H9 (cell line): ENCODE measurements at regions not wholly inside any gene's neighbourhood (a gene's known extent, or its start where the extent isn't known, plus 50 kb on each side); places are given as distances from the start of the nearest gene placed in this dataset.

Experiments
- DNase-seq: peaks from one replicate; pipeline ENCODE4 v3.0.0-alpha.2; 2017
- H2AFZ ChIP-seq: one replicate; pipeline ENCODE4 v1.6.1; 2013; ENCODE audit warnings: mild to moderate bottlenecking, low read length, control low read depth, moderate library complexity
- H2AK5ac ChIP-seq: 2 replicates; pipeline ENCODE4 v1.6.1; 2013; ENCODE audit warnings: low read length, control low read depth, mixed read lengths; ENCODE audit not compliant: insufficient read length
- H2BK120ac ChIP-seq: one replicate; pipeline ENCODE4 v1.6.1; 2013; ENCODE audit warnings: low read depth, mild to moderate bottlenecking, low read length, control low read depth, inconsistent platforms; ENCODE audit not compliant: poor library complexity, severe bottlenecking
- H2BK12ac ChIP-seq: 2 replicates; pipeline ENCODE4 v1.6.1; 2013; ENCODE audit warnings: low read length, control low read depth, mixed read lengths, low read depth; ENCODE audit not compliant: insufficient read length
- H2BK15ac ChIP-seq: 2 replicates; pipeline ENCODE4 v1.6.1; 2013; ENCODE audit warnings: low read depth, low read length, control low read depth
- H2BK20ac ChIP-seq: one replicate; pipeline ENCODE4 v1.6.1; 2013; ENCODE audit warnings: low read depth, mild to moderate bottlenecking, low read length, control low read depth, inconsistent platforms; ENCODE audit not compliant: poor library complexity, severe bottlenecking
- H2BK5ac ChIP-seq: 2 replicates; pipeline ENCODE4 v1.6.1; 2013; ENCODE audit warnings: low read length, control low read depth, mixed read lengths; ENCODE audit not compliant: insufficient read length
- H3K14ac ChIP-seq: 2 replicates; pipeline ENCODE4 v1.6.1; 2013; ENCODE audit warnings: low read length, control low read depth; ENCODE audit not compliant: insufficient read depth
- H3K18ac ChIP-seq: 2 replicates; pipeline ENCODE4 v1.6.1; 2013; ENCODE audit warnings: low read depth, mild to moderate bottlenecking, mixed read lengths, low read length, control low read depth; ENCODE audit not compliant: insufficient read length
- H3K23ac ChIP-seq: 2 replicates; pipeline ENCODE4 v1.6.1; 2013; ENCODE audit warnings: low read length, control low read depth, mixed read lengths, low read depth; ENCODE audit not compliant: insufficient read length
- H3K23me2 ChIP-seq: 2 replicates; pipeline ENCODE4 v1.6.1; 2013; ENCODE audit warnings: low read depth, mild to moderate bottlenecking, mixed read lengths, low read length, control low read depth; ENCODE audit not compliant: insufficient read length, poor library complexity, severe bottlenecking
- H3K27ac ChIP-seq: 2 replicates; pipeline ENCODE4 v1.5.1; 2013; ENCODE audit warnings: low read length, control low read depth, mixed read lengths, low read depth; ENCODE audit not compliant: insufficient read length
- H3K27me3 ChIP-seq: 2 replicates; pipeline ENCODE4 v1.6.1; 2013; ENCODE audit warnings: low read length, control low read depth, inconsistent platforms; ENCODE audit not compliant: insufficient read depth
- H3K4ac ChIP-seq: 2 replicates; pipeline ENCODE4 v1.6.1; 2013; ENCODE audit warnings: low read depth, mild to moderate bottlenecking, control low read depth, inconsistent platforms, low read length, moderate library complexity
- H3K4me1 ChIP-seq: 2 replicates; pipeline ENCODE4 v1.6.1; 2013; ENCODE audit warnings: low read length, control low read depth, inconsistent platforms; ENCODE audit not compliant: insufficient read depth
- H3K4me2 ChIP-seq: 2 replicates; pipeline ENCODE4 v1.6.1; 2013; ENCODE audit warnings: low read length, control low read depth, mixed read lengths; ENCODE audit not compliant: insufficient read length, insufficient read depth
- H3K56ac ChIP-seq: 2 replicates; pipeline ENCODE4 v1.6.1; 2013; ENCODE audit warnings: low read depth, mild to moderate bottlenecking, mixed read lengths, low read length, control low read depth; ENCODE audit not compliant: insufficient read length
- H3K79me1 ChIP-seq: 2 replicates; pipeline ENCODE4 v1.6.1; 2013; ENCODE audit warnings: low read depth, mild to moderate bottlenecking, moderate library complexity, low read length, control low read depth, inconsistent platforms; ENCODE audit not compliant: insufficient read depth, poor library complexity, severe bottlenecking
- H3K79me2 ChIP-seq: 2 replicates; pipeline ENCODE4 v1.6.1; 2013; ENCODE audit warnings: low read length, control low read depth, inconsistent platforms; ENCODE audit not compliant: insufficient read depth
- H3K9ac ChIP-seq: 2 replicates; pipeline ENCODE4 v1.6.1; 2013; ENCODE audit warnings: low read length, control low read depth, mixed read lengths; ENCODE audit not compliant: insufficient read length; ENCODE audit errors: extremely low read depth
- H3K9me3 ChIP-seq: one replicate; pipeline ENCODE4 v1.6.1; 2013; ENCODE audit warnings: low read depth, low read length, inconsistent platforms; ENCODE audit not compliant: control insufficient read depth
- H3T11ph ChIP-seq: one replicate; pipeline ENCODE4 v1.6.1; 2013; ENCODE audit warnings: mild to moderate bottlenecking, low read length, control low read depth, inconsistent platforms
- H4K20me1 ChIP-seq: one replicate; pipeline ENCODE4 v1.6.1; 2013; ENCODE audit not compliant: control insufficient read depth, insufficient read length, insufficient read depth
- H4K5ac ChIP-seq: 2 replicates; pipeline ENCODE4 v1.6.1; 2013; ENCODE audit warnings: low read depth, mild to moderate bottlenecking, mixed read lengths, low read length, control low read depth; ENCODE audit not compliant: insufficient read length
- H4K8ac ChIP-seq: replicated peaks from 2 replicates; pipeline ENCODE4 v1.6.1; 2013; ENCODE audit warnings: low read length, control low read depth, mixed read lengths, low read depth; ENCODE audit not compliant: insufficient read length
- H4K91ac ChIP-seq: 2 replicates; pipeline ENCODE4 v1.6.1; 2013; ENCODE audit warnings: low read depth, mild to moderate bottlenecking, moderate library complexity, mixed read lengths, low read length, control low read depth; ENCODE audit not compliant: insufficient read length
- H3K27ac Mint-ChIP-seq, 3 experiments: 2 replicates in 2 of 3; 3 replicates in 1 of 3; pipeline ENCODE4 v1.8.0; 2020 to 2021; ENCODE audit warnings: mixed read lengths in 3 of 3, mild to moderate bottlenecking in 1 of 3, moderate library complexity in 1 of 3
- H3K27me3 Mint-ChIP-seq: 2 replicates; pipeline ENCODE4 v1.8.0; 2021; ENCODE audit warnings: low read depth, mild to moderate bottlenecking, moderate library complexity, mixed read lengths
- H3K36me3 Mint-ChIP-seq, 3 experiments: 2 replicates in 2 of 3; 3 replicates in 1 of 3; pipeline ENCODE4 v1.8.0; 2020 to 2021; ENCODE audit warnings: low read depth in 3 of 3, mixed read lengths in 3 of 3; ENCODE audit not compliant: insufficient read depth in 1 of 3
- H3K4me1 Mint-ChIP-seq, 2 experiments: 2 replicates each; pipeline ENCODE4 v1.8.0; 2020; ENCODE audit warnings: mixed read lengths in 2 of 2
- H3K4me3 Mint-ChIP-seq, 2 experiments: 2 replicates in 1 of 2; 3 replicates in 1 of 2; pipeline ENCODE4 v1.8.0; 2020 to 2021; ENCODE audit warnings: mild to moderate bottlenecking in 2 of 2, mixed read lengths in 2 of 2, moderate library complexity in 1 of 2
- H3K9me3 Mint-ChIP-seq, 2 experiments: 2 replicates in 1 of 2; 3 replicates in 1 of 2; pipeline ENCODE4 v1.8.0; 2020; ENCODE audit warnings: mild to moderate bottlenecking in 2 of 2, mixed read lengths in 2 of 2, moderate library complexity in 1 of 2
- WGBS: extraction: QIAGEN DNeasy Blood & Tissue Kit; methylation state at CpG from one replicate; pipeline ENCODE4 v1.1.7; 2013; ENCODE audit warnings: missing lambda C conversion rate, low lambda C conversion rate, mixed read lengths; ENCODE audit not compliant: insufficient read length; ENCODE audit errors: extremely low coverage; 5-methylcytosine and 5-hydroxymethylcytosine counted together
- TF ChIP-seq, protein P1 (sequence below): fragments of 200-600 bp; sonication (generic); conservative IDR thresholded peaks from 3 replicates; pipeline ENCODE4 v1.8.0; 2021; ENCODE audit warnings: antibody characterized with exemption, mild to moderate bottlenecking

DNA sequence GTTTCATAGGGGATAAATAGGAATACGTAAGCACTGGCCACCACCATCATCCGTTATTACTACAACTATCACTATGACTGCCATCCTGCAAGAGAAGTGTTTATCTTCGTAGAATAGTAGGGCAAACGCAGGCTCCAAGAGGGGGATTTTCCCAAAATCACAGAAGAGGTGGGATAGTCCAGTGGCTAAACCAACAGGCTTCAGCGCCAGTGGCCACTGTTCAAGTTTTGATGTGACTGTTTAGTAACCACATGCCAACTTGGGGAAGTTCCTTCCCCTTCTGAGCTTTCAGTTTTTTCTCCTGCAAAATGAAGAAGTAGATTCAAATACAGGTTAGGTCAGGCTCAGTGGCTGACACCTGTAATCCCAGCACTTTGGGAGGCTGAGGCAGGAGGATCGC lies 60.7 kb upstream of the GRIN2A start:
- Histone ChIP-seq H3K27me3 (no peaks in the 10 kb centered on the region), H2BK20ac (no peak overlapping the region), H2AK5ac (no peak overlapping the region), H3K14ac (no peak overlapping the region), H3K56ac (no peak overlapping the region), H3K9me3 (no peaks in the 10 kb centered on the region), H3T11ph (no peak overlapping the region), H3K4ac (no peak overlapping the region), H2AFZ (no peak overlapping the region), H4K91ac (no peak overlapping the region), H3K79me2 (no peaks in the 10 kb centered on the region), H2BK15ac (no peak overlapping the region), H4K20me1 (no peaks in the 10 kb centered on the region), H2BK5ac (no peak overlapping the region), H3K27ac (no peak overlapping the region), H2BK12ac (no peak overlapping the region), H4K8ac (no peak overlapping the region), H4K5ac (no peak overlapping the region), H2BK120ac (no peak overlapping the region), H3K79me1 (no peaks in the 10 kb centered on the region), H3K18ac (no peak overlapping the region), H3K23me2 (no peaks in the 10 kb centered on the region), H3K9ac (no peak overlapping the region), H3K4me2 (no peak overlapping the region), H3K23ac (no peak overlapping the region), H3K4me1 (no peaks in the 10 kb centered on the region; the same call in 1 of the 2 replicates)
- peaks cover 4% of the 10 kb centered on the region for H3K27me3 Mint-ChIP-seq
- H3K9me3 Mint-ChIP-seq = no peaks in the 10 kb centered on the region
- WGBS = no CpG with 5 or more reads among the region's 6 CpGs
- no peak overlapping the region for H3K4me3 Mint-ChIP-seq
- H3K27ac Mint-ChIP-seq = no peak overlapping the region; a peak in 1 of 7 replicates
- no peaks in the 10 kb centered on the region for H3K36me3 Mint-ChIP-seq
- DNase-seq = no peak
- TF ChIP-seq, protein P1, sequence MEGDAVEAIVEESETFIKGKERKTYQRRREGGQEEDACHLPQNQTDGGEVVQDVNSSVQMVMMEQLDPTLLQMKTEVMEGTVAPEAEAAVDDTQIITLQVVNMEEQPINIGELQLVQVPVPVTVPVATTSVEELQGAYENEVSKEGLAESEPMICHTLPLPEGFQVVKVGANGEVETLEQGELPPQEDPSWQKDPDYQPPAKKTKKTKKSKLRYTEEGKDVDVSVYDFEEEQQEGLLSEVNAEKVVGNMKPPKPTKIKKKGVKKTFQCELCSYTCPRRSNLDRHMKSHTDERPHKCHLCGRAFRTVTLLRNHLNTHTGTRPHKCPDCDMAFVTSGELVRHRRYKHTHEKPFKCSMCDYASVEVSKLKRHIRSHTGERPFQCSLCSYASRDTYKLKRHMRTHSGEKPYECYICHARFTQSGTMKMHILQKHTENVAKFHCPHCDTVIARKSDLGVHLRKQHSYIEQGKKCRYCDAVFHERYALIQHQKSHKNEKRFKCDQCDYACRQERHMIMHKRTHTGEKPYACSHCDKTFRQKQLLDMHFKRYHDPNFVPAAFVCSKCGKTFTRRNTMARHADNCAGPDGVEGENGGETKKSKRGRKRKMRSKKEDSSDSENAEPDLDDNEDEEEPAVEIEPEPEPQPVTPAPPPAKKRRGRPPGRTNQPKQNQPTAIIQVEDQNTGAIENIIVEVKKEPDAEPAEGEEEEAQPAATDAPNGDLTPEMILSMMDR = no peak
- H3K4me1 Mint-ChIP-seq = peaks cover 14% of the 10 kb centered on the region in 2 experiments
